ENCODE measurements at regions not wholly inside any gene's neighbourhood (a gene's known extent, or its start where the extent isn't known, plus 50 kb on each side); places are given as distances from the start of the nearest gene placed in this dataset.

DNA sequence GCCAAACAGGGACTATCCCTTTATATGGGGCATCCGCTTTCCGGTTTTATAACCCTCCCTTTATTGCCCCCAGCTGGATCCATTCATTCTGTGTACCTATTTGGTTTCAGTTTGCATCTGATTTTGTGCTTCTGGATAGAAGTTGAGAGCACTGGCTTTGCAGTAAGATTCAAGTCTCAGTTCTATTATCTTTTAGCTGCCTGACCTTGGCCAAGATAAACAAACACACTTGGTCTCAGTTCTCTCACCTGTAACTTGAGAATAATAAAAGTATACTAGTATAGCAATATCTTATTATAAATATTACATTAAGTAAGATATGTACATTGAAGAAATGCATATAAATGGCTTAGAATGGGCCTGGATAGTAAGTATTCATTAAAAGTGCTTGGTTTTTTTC is 182.4 kb upstream of the TSHZ2 start:
- TF ChIP-seq POLR2A (IDR thresholded peaks at IDR 0.05; ENCODE audit: low read depth, low read length) (no peak), TAF1 (IDR thresholded peaks at IDR 0.05; ENCODE audit: borderline replicate concordance, low read depth, low read length) (no peak), POLR2AphosphoS5 (IDR thresholded peaks at IDR 0.05; ENCODE audit: low read depth, low read length) (no peak)

Data from GM12892 (cell line).